ENCODE measurements at regions not wholly inside any gene's neighbourhood (a gene's known extent, or its start where the extent isn't known, plus 50 kb on each side); places are given as distances from the start of the nearest gene placed in this dataset.

GRCh38 chr12:45543887-45544286, 185.6 kb upstream of the ARID2 start:
- TF ChIP-seq ARNT (IDR thresholded peaks at IDR 0.05) = no peak
- TF ChIP-seq ELF4 (IDR thresholded peaks at IDR 0.05) = no peak
